HFFc6 (cell line): ENCODE measurements at regions not wholly inside any gene's neighbourhood (a gene's known extent, or its start where the extent isn't known, plus 50 kb on each side); places are given as distances from the start of the nearest gene placed in this dataset.

ENCODE experiments used
- DNase-seq: peaks from one replicate; pipeline ENCODE4 v3.0.0-alpha.2; 2018
- H3K27ac Mint-ChIP-seq: 2 replicates; pipeline ENCODE4 v1.8.0; 2020; ENCODE audit warnings: mild to moderate bottlenecking, mixed read lengths
- H3K27me3 Mint-ChIP-seq: 2 replicates; pipeline ENCODE4 v1.8.0; 2021; ENCODE audit warnings: mild to moderate bottlenecking, moderate library complexity, mixed read lengths; ENCODE audit not compliant: insufficient read depth
- H3K36me3 Mint-ChIP-seq: 2 replicates; pipeline ENCODE4 v1.8.0; 2021; ENCODE audit warnings: low read depth, mixed read lengths
- H3K4me1 Mint-ChIP-seq: 2 replicates; pipeline ENCODE4 v1.8.0; 2020; ENCODE audit warnings: low read depth, mixed read lengths
- H3K4me3 Mint-ChIP-seq: 2 replicates; pipeline ENCODE4 v1.8.0; 2020; ENCODE audit warnings: mild to moderate bottlenecking, moderate library complexity, mixed read lengths
- H3K9me3 Mint-ChIP-seq: 2 replicates; pipeline ENCODE4 v1.8.0; 2020; ENCODE audit warnings: mild to moderate bottlenecking, mixed read lengths
- CTCF ChIP-seq: fragments of 200-600 bp; sonication (generic); IDR thresholded peaks from 2 replicates; pipeline ENCODE4 v1.5.0; 2021; ENCODE audit warnings: antibody characterized with exemption, mild to moderate bottlenecking

GRCh38 chr7:96838481-96838880 lies 128.8 kb upstream of the SEM1 start:
- Mint-ChIP-seq H3K4me3 (no peak overlapping the region), H3K36me3 (no peaks in the 10 kb centered on the region), H3K27ac (no peak overlapping the region), H3K9me3 (no peaks in the 10 kb centered on the region; the same call in none of the 2 replicates), H3K4me1 (no peaks in the 10 kb centered on the region), H3K27me3 (no peaks in the 10 kb centered on the region)
- no peak for TF ChIP-seq CTCF
- DNase-seq = no peak

GRCh38 chr7:96855139-96855538 lies 145.5 kb upstream of the SEM1 start:
- H3K4me3 Mint-ChIP-seq = no peak overlapping the region
- TF ChIP-seq CTCF = no peak
- H3K27ac Mint-ChIP-seq = no peak overlapping the region
- DNase-seq = no peak
- no peaks in the 10 kb centered on the region for H3K4me1 Mint-ChIP-seq
- H3K36me3 Mint-ChIP-seq = no peaks in the 10 kb centered on the region
- peaks cover 20% of the 10 kb centered on the region for H3K9me3 Mint-ChIP-seq
- no peaks in the 10 kb centered on the region for H3K27me3 Mint-ChIP-seq

GRCh38 chr7:96855691-96856090 lies 146.0 kb upstream of the SEM1 start:
- Mint-ChIP-seq H3K27ac (no peak overlapping the region), H3K27me3 (0 out of 2 replicates have a peak, but pooled peaks cover 2% of the 10 kb centered on the region), H3K9me3 (peaks cover 26% of the 10 kb centered on the region), H3K4me1 (no peaks in the 10 kb centered on the region), H3K4me3 (no peak overlapping the region), H3K36me3 (no peaks in the 10 kb centered on the region)
- no peak for TF ChIP-seq CTCF
- no peak for DNase-seq

GRCh38 chr7:96869538-96869937 lies 135.8 kb upstream of the DLX6 start:
- Mint-ChIP-seq H3K36me3 (no peaks in the 10 kb centered on the region), H3K9me3 (peaks cover 31% of the 10 kb centered on the region), H3K4me1 (no peaks in the 10 kb centered on the region), H3K27me3 (no peaks in the 10 kb centered on the region), H3K4me3 (no peak overlapping the region), H3K27ac (no peak overlapping the region)
- no peak for DNase-seq
- no peak for TF ChIP-seq CTCF

- Mint-ChIP-seq H3K27me3 (no peaks in the 10 kb centered on the region), H3K36me3 (no peaks in the 10 kb centered on the region), H3K4me3 (no peak overlapping the region), H3K4me1 (no peaks in the 10 kb centered on the region), H3K27ac (no peak overlapping the region), H3K9me3 (peaks cover 32% of the 10 kb centered on the region)
- DNase-seq = no peak
- no peak for TF ChIP-seq CTCF
These were observed 135.2 kb upstream of the DLX6 start for GRCh38 chr7:96870185-96870584.

GRCh38 chr7:96870934-96871333 lies 134.4 kb upstream of the DLX6 start:
- Mint-ChIP-seq H3K9me3 (peaks cover 35% of the 10 kb centered on the region), H3K36me3 (no peaks in the 10 kb centered on the region), H3K27ac (no peak overlapping the region), H3K27me3 (no peaks in the 10 kb centered on the region), H3K4me1 (no peaks in the 10 kb centered on the region), H3K4me3 (no peak overlapping the region)
- TF ChIP-seq CTCF = no peak
- DNase-seq = no peak
